HCT116 (cell line): ENCODE measurements at regions not wholly inside any gene's neighbourhood (a gene's known extent, or its start where the extent isn't known, plus 50 kb on each side); places are given as distances from the start of the nearest gene placed in this dataset.

ENCODE experiments used
- ATAC-seq: fragments of 200-7000 bp; cut with Tn5 transposase; 2 replicates; pipeline ENCODE4 v1.9.1; 2020; ENCODE audit warnings: mild to moderate bottlenecking, moderate library complexity
- BruUV-seq: library from RNA; stranded (reverse); fragments of 400-500 nt; replicated peaks from 2 replicates; lab custom pipeline; 2021; lab: Mats Ljungman, UMichigan
- CTCF ChIA-PET: fragments of 300-600 bp; sonication (Branson Sonifier 250); formaldehyde crosslinking; loops from one replicate; lab custom pipeline; 2021; ENCODE audit warnings: antibody characterized with exemption; lab: Charles Lee
- POLR2A ChIA-PET: fragments of 300-600, 350-600 bp; sonication (Branson Sonifier 250); formaldehyde crosslinking; loops from one replicate; lab custom pipeline; 2021; ENCODE audit warnings: antibody characterized with exemption; lab: Charles Lee
- RAD21 ChIA-PET, 2 experiments: fragments of 300-600 bp; sonication (Branson Sonifier 250); formaldehyde crosslinking; loops; one replicate each; lab custom pipeline; 2023; ENCODE audit warnings: low total read pairs in 2 of 2; ENCODE audit not compliant: uncharacterized antibody in 2 of 2, unreplicated experiment in 2 of 2, low non-redundant PET in 1 of 2; lab: Charles Lee
- DNase-seq: peaks from one replicate; pipeline ENCODE4 v3.0.0-alpha.2; 2010; ENCODE audit warnings: low read depth, low spot score
- H2AFZ ChIP-seq: fragments of 200-600 bp; shearing (Covaris generic), sonication (generic); 2 replicates; pipeline ENCODE4 v1.6.1; 2017; ENCODE audit warnings: low read depth, mixed run types, mixed read lengths, antibody characterized with exemption, low read length; ENCODE audit not compliant: poor library complexity, severe bottlenecking
- H3K27ac ChIP-seq: 2 replicates; pipeline ENCODE4 v1.5.1; 2012; ENCODE audit warnings: low read depth, low read length
- H3K27me3 ChIP-seq: fragments of 200-600 bp; sonication (generic); 2 replicates; pipeline ENCODE4 v1.6.1; 2016; ENCODE audit warnings: mixed run types, low read length, mixed read lengths; ENCODE audit not compliant: insufficient read depth
- H3K36me3 ChIP-seq, 2 experiments: fragments of 200-500 bp in 1 of 2; fragments of 200-600 bp in 1 of 2; sonication (Bioruptor generic) in 1 of 2; sonication (generic) in 1 of 2; 2 replicates each; pipeline versions ENCODE4 v1.5.1 to v1.6.1; 2014 to 2016; ENCODE audit warnings: low read length in 2 of 2, inconsistent platforms in 1 of 2, mixed read lengths in 1 of 2, mixed run types in 1 of 2; ENCODE audit not compliant: insufficient read depth in 2 of 2, control insufficient read depth in 1 of 2
- H3K4me1 ChIP-seq, 2 experiments: fragments of 200-600 bp in 1 of 2; sonication (generic) in 1 of 2; 2 replicates each; pipeline versions ENCODE4 v1.5.1 to v1.6.1; 2012 to 2017; ENCODE audit warnings: low read length in 2 of 2, inconsistent platforms in 1 of 2, mild to moderate bottlenecking in 1 of 2, mixed read lengths in 1 of 2, mixed run types in 1 of 2, moderate library complexity in 1 of 2; ENCODE audit not compliant: insufficient read depth in 2 of 2, control insufficient read depth in 1 of 2
- H3K4me2 ChIP-seq: fragments of 200-600 bp; sonication (generic); 2 replicates; pipeline ENCODE4 v1.6.1; 2017; ENCODE audit warnings: mixed run types, low read length, mixed read lengths
- H3K4me3 ChIP-seq, 2 experiments: fragments of 200-600 bp in 1 of 2; sonication (generic) in 1 of 2; replicated peaks in 1 of 2; 2 replicates each; pipeline ENCODE4 v1.5.1; 2011 to 2016; ENCODE audit warnings: low read length in 2 of 2, control low read depth in 1 of 2, low read depth in 1 of 2, mild to moderate bottlenecking in 1 of 2, mixed read lengths in 1 of 2, mixed run types in 1 of 2
- H3K79me2 ChIP-seq: fragments of 200-600 bp; sonication (generic); 2 replicates; pipeline ENCODE4 v1.6.1; 2017; ENCODE audit warnings: mild to moderate bottlenecking, mixed run types, low read length, moderate library complexity, mixed read lengths; ENCODE audit not compliant: insufficient read depth
- H3K9ac ChIP-seq: fragments of 200-600 bp; sonication (generic); 2 replicates; pipeline ENCODE4 v1.6.1; 2016; ENCODE audit warnings: low read length, mixed read lengths
- H3K9me2 ChIP-seq: fragments of 200-600 bp; sonication (generic), shearing (Covaris generic); 2 replicates; pipeline ENCODE4 v1.6.1; 2017; ENCODE audit warnings: mixed run types, mild to moderate bottlenecking, moderate library complexity; ENCODE audit not compliant: insufficient read depth
- H3K9me3 ChIP-seq, 2 experiments: fragments of 200-500 bp in 1 of 2; fragments of 200-600 bp in 1 of 2; sonication (Bioruptor generic) in 1 of 2; sonication (generic) in 1 of 2; 2 replicates each; pipeline ENCODE4 v1.6.1; 2014 to 2017; ENCODE audit warnings: low read length in 2 of 2, mixed read lengths in 2 of 2, inconsistent platforms in 1 of 2, low read depth in 1 of 2, mild to moderate bottlenecking in 1 of 2, mixed run types in 1 of 2, moderate library complexity in 1 of 2; ENCODE audit not compliant: control insufficient read depth in 1 of 2, insufficient read depth in 1 of 2
- H4K20me1 ChIP-seq: fragments of 200-600 bp; sonication (generic), shearing (Covaris generic); 2 replicates; pipeline ENCODE4 v1.6.1; 2017; ENCODE audit warnings: mixed run types, mild to moderate bottlenecking, moderate library complexity; ENCODE audit not compliant: insufficient read depth
- CTCF ChIP-seq, 3 experiments: fragments of 200-600 bp in 1 of 3; sonication (generic) in 1 of 3; IDR thresholded peaks in 2 of 3; conservative IDR thresholded peaks in 1 of 3; 2 replicates each; pipeline ENCODE4 v1.5.1; 2012 to 2017; ENCODE audit warnings: low read depth in 2 of 3, low read length in 2 of 3, antibody characterized with exemption in 1 of 3, borderline replicate concordance in 1 of 3, control low read depth in 1 of 3, mild to moderate bottlenecking in 1 of 3, mixed read lengths in 1 of 3, mixed run types in 1 of 3, moderate library complexity in 1 of 3; ENCODE audit not compliant: insufficient read depth in 1 of 3
- EGR1 ChIP-seq: IDR thresholded peaks from 2 replicates; pipeline ENCODE4 v1.6.1; 2012; ENCODE audit warnings: low read depth
- EZH2 ChIP-seq: fragments of 200-600 bp; sonication (generic); IDR thresholded peaks from 2 replicates; pipeline ENCODE4 v1.6.1; 2017; ENCODE audit warnings: antibody characterized with exemption, mixed run types
- JUND ChIP-seq: IDR thresholded peaks from 2 replicates; pipeline ENCODE4 v1.6.1; 2012
- POLR2A ChIP-seq: IDR thresholded peaks from 2 replicates; pipeline ENCODE4 v1.7.0; 2011; ENCODE audit warnings: borderline replicate concordance; ENCODE audit not compliant: insufficient read depth, insufficient read length; ENCODE audit errors: extremely low read depth
- SRF ChIP-seq: IDR thresholded peaks from 2 replicates; pipeline ENCODE4 v1.6.1; 2012; ENCODE audit warnings: low read depth
- YY1 ChIP-seq: IDR thresholded peaks from 2 replicates; pipeline ENCODE4 v1.6.1; 2011; ENCODE audit warnings: low read length, low read depth, moderate library complexity, mild to moderate bottlenecking; ENCODE audit not compliant: insufficient replicate concordance; ENCODE audit errors: extremely low read depth
- intact Hi-C: fragments of 100-400 bp; cut with micrococcal nuclease; formaldehyde crosslinking; loops from 2 replicates; pipeline ENCODE4 v1.10.0; 2022
- TF ChIP-seq, protein P1 (sequence below): IDR thresholded peaks from 2 replicates; pipeline ENCODE4 v1.6.1; 2012; ENCODE audit warnings: low read depth

GRCh38 chr11:30665067-30665466 lies 78.9 kb upstream of the MPPED2 start:
- POLR2A ChIA-PET = no interaction called here
- BruUV-seq = no TSS peak
- CTCF ChIA-PET = no interaction called here
- no peaks in the 10 kb centered on the region for H3K9me3 ChIP-seq
- no peaks in the 10 kb centered on the region for H3K9me2 ChIP-seq
- no peak overlapping the region for H3K9ac ChIP-seq
- no peak overlapping the region for H2AFZ ChIP-seq
- no peak overlapping the region for H3K4me2 ChIP-seq
- H4K20me1 ChIP-seq = no peaks in the 10 kb centered on the region
- H3K79me2 ChIP-seq = no peaks in the 10 kb centered on the region
- TF ChIP-seq EZH2 = no peak
- TF ChIP-seq, protein P1, sequence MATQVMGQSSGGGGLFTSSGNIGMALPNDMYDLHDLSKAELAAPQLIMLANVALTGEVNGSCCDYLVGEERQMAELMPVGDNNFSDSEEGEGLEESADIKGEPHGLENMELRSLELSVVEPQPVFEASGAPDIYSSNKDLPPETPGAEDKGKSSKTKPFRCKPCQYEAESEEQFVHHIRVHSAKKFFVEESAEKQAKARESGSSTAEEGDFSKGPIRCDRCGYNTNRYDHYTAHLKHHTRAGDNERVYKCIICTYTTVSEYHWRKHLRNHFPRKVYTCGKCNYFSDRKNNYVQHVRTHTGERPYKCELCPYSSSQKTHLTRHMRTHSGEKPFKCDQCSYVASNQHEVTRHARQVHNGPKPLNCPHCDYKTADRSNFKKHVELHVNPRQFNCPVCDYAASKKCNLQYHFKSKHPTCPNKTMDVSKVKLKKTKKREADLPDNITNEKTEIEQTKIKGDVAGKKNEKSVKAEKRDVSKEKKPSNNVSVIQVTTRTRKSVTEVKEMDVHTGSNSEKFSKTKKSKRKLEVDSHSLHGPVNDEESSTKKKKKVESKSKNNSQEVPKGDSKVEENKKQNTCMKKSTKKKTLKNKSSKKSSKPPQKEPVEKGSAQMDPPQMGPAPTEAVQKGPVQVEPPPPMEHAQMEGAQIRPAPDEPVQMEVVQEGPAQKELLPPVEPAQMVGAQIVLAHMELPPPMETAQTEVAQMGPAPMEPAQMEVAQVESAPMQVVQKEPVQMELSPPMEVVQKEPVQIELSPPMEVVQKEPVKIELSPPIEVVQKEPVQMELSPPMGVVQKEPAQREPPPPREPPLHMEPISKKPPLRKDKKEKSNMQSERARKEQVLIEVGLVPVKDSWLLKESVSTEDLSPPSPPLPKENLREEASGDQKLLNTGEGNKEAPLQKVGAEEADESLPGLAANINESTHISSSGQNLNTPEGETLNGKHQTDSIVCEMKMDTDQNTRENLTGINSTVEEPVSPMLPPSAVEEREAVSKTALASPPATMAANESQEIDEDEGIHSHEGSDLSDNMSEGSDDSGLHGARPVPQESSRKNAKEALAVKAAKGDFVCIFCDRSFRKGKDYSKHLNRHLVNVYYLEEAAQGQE = no peak
- TF ChIP-seq POLR2A = no peak
- DNase-seq (no peak), ATAC-seq (no peak)
- H3K27me3 ChIP-seq = 0 out of 2 replicates have a peak, but pooled peaks cover 4% of the 10 kb centered on the region
- H3K36me3 ChIP-seq = no peaks in the 10 kb centered on the region
- no peaks in the 10 kb centered on the region for H3K4me1 ChIP-seq
- no peak overlapping the region for H3K27ac ChIP-seq
- RAD21 ChIA-PET = no interaction called here
- intact Hi-C loops = no loop called here
- H3K4me3 ChIP-seq = no peak overlapping the region

- RAD21 ChIA-PET = no interaction called here
- TF ChIP-seq JUND (no peak), EGR1 (no peak), CTCF (IDR thresholded peaks at IDR 0.05 in 2 of 3, conservative IDR thresholded peaks at IDR 0.05 in 1 of 3; ENCODE audit: borderline replicate concordance in 1 of 3, insufficient read depth in 1 of 3, low read depth in 2 of 3, low read length in 2 of 3) (no peak), YY1 (no peak), SRF (no peak)
- Histone ChIP-seq H3K4me1 (no peaks in the 10 kb centered on the region), H3K79me2 (no peaks in the 10 kb centered on the region), H4K20me1 (no peaks in the 10 kb centered on the region), H3K27ac (no peak overlapping the region), H2AFZ (no peak overlapping the region), H3K9me3 (no peaks in the 10 kb centered on the region), H3K4me2 (no peak overlapping the region), H3K4me3 (no peak overlapping the region), H3K36me3 (no peaks in the 10 kb centered on the region), H3K27me3 (0 out of 2 replicates have a peak, but pooled peaks cover 3% of the 10 kb centered on the region), H3K9ac (no peak overlapping the region), H3K9me2 (no peaks in the 10 kb centered on the region)
- DNase-seq (no peak), ATAC-seq (no peak)
- POLR2A ChIA-PET = no interaction called here
- intact Hi-C loops = no loop called here
- BruUV-seq = no TSS peak
- CTCF ChIA-PET = no interaction called here
These were observed 67.5 kb upstream of the MPPED2 start for GRCh38 chr11:30653606-30654005.
